ENCODE measurements at regions not wholly inside any gene's neighbourhood (a gene's known extent, or its start where the extent isn't known, plus 50 kb on each side); places are given as distances from the start of the nearest gene placed in this dataset.

- no peak for TF ChIP-seq EZH2 (IDR thresholded peaks at IDR 0.05; ENCODE audit: borderline replicate concordance, control insufficient read depth, low read depth, low read length)
- no peak for TF ChIP-seq CBFB (IDR thresholded peaks at IDR 0.05; ENCODE audit: low read depth)
- no peak for TF ChIP-seq TAF1 (IDR thresholded peaks at IDR 0.05; ENCODE audit: borderline replicate concordance, low read depth, low read length)
- TF ChIP-seq CTCF (IDR thresholded peaks at IDR 0.05 in 2 of 3, conservative IDR thresholded peaks at IDR 0.05 in 1 of 3; ENCODE audit: control insufficient read depth in 2 of 3, extremely low read depth in 1 of 3, insufficient read depth in 1 of 3, low read depth in 3 of 3, low read length in 3 of 3), result no peak
- TF ChIP-seq ETV6 (conservative IDR thresholded peaks at IDR 0.05 in 1 of 2, IDR thresholded peaks at IDR 0.05 in 1 of 2; ENCODE audit: borderline replicate concordance in 1 of 2, low read depth in 1 of 2), result no peak
- TF ChIP-seq POLR2A (IDR thresholded peaks at IDR 0.05; ENCODE audit: low read depth, low read length), result no peak
- TF ChIP-seq RB1 (IDR thresholded peaks at IDR 0.05; ENCODE audit: borderline replicate concordance), result no peak
- TF ChIP-seq HDAC2 (IDR thresholded peaks at IDR 0.05), result no peak
These were observed 1216.9 kb downstream of the CDH11 start for GRCh38 chr16:63904930-63905329.
